ENCODE measurements at regions not wholly inside any gene's neighbourhood (a gene's known extent, or its start where the extent isn't known, plus 50 kb on each side); places are given as distances from the start of the nearest gene placed in this dataset.

DNA sequence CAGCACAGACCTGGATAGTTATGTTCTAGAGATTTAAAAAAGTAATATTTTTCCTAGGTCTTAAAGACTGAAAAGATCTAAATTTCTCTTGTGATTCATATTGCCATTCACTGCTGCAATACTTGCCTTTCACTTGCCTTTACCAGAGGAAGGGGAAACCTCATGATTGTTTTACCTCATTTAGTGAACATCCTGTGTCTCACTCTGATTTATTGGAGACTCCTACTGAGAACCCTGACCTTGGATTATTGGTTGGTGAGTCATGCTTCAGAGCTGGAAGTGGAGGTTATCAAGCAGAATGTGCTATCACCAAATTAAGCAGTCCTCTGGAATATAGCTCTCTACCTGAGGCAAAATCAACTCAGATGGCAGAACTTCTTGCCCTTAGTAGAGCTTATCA lies 500.5 kb downstream of the TSN start:
- ATAC-seq (ENCODE audit: insufficient read depth, low FRiP score) (no peak), DNase-seq (no peak)
- Histone ChIP-seq H3K36me3 (ENCODE audit: control insufficient read depth in 4 of 4, insufficient read depth in 4 of 4, low read length in 4 of 4) (no peaks in the 10 kb centered on the region), H3K4me3 (no peak overlapping the region), H3K27me3 (ENCODE audit: control insufficient read depth in 3 of 3, insufficient read depth in 3 of 3, low read length in 2 of 3) (no peaks in the 10 kb centered on the region), H3K27ac (ENCODE audit: low read depth in 1 of 2, low read length in 1 of 2) (no peak overlapping the region), H3K9ac (ENCODE audit: insufficient read depth in 1 of 2, low read length in 2 of 2) (no peak overlapping the region), H3K9me3 (ENCODE audit: control insufficient read depth in 4 of 4, insufficient read depth in 3 of 4, low read length in 3 of 4) (peaks cover 0 to 8% (median 0%) of the 10 kb centered on the region in 4 donors), H3K4me1 (ENCODE audit: control insufficient read depth in 5 of 5, insufficient read depth in 5 of 5, low read length in 5 of 5) (no peaks in the 10 kb centered on the region)
- TF ChIP-seq, protein P1, sequence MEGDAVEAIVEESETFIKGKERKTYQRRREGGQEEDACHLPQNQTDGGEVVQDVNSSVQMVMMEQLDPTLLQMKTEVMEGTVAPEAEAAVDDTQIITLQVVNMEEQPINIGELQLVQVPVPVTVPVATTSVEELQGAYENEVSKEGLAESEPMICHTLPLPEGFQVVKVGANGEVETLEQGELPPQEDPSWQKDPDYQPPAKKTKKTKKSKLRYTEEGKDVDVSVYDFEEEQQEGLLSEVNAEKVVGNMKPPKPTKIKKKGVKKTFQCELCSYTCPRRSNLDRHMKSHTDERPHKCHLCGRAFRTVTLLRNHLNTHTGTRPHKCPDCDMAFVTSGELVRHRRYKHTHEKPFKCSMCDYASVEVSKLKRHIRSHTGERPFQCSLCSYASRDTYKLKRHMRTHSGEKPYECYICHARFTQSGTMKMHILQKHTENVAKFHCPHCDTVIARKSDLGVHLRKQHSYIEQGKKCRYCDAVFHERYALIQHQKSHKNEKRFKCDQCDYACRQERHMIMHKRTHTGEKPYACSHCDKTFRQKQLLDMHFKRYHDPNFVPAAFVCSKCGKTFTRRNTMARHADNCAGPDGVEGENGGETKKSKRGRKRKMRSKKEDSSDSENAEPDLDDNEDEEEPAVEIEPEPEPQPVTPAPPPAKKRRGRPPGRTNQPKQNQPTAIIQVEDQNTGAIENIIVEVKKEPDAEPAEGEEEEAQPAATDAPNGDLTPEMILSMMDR (IDR thresholded peaks at IDR 0.05; ENCODE audit: control extremely low read depth, extremely low read depth): no peak

DNA sequence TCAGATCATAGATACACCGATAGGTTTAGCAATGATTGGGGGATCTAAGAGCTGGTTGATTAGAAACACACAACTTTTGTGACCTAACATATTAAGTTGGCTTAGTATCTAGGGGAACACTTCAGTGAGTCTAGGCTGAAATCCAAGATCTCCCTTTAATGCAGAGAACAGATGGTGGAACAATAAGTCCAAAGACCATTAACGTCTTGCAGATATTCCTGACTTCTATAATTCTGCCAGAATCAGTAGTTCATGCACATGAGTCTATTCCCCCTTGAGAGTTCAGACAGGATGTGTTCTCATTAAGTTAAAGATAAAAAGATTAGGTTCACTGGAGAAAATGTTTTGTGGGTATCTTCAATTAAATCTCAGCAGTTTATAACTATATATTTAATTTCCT lies 506.5 kb downstream of the TSN start:
- TF ChIP-seq, protein P1 (IDR thresholded peaks at IDR 0.05; ENCODE audit: control extremely low read depth, extremely low read depth): no peak
- 71 to 83% methylated on average over 2 of the region's 2 CpGs for WGBS, 2 donors

DNA sequence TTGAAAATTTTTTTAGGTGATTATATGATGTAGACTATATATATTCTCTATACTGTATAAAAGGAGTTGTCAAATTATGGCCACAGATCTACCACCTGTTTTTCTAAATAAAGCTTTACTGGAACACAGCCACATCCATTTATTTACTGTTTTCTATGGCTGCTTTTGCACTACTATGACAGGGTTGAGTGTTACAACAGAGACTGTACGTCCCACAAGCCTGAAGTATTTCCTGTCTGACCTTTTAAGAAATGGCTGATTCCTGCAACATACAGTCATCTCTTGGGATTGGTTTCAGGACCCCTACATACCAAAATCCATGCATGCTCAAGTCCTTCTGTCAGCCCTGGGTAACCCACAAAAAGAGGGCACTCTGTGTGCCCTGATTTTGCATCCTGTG lies 508.3 kb downstream of the TSN start:
- Histone ChIP-seq H3K36me3 (ENCODE audit: control insufficient read depth in 4 of 4, insufficient read depth in 4 of 4, low read length in 4 of 4) (no peaks in the 10 kb centered on the region), H3K9me3 (ENCODE audit: control insufficient read depth in 4 of 4, insufficient read depth in 3 of 4, low read length in 3 of 4) (no peaks in the 10 kb centered on the region)
- WGBS, 2 donors: 17 to 29% methylated on average over 1 of the region's 1 CpG

More for the DNA sequence above, 506.5 kb downstream of the TSN start:
- H3K4me3 ChIP-seq: no peak overlapping the region
- H3K4me1 ChIP-seq (ENCODE audit: control insufficient read depth in 5 of 5, insufficient read depth in 5 of 5, low read length in 5 of 5): peaks cover 0 to 3% (median 0%) of the 10 kb centered on the region in 5 donors
- DNase-seq: peak in 2 of 3 donors; percentile 56 to 76
- H3K27ac ChIP-seq (ENCODE audit: low read depth in 1 of 2, low read length in 1 of 2): no peak overlapping the region
- H3K36me3 ChIP-seq (ENCODE audit: control insufficient read depth in 4 of 4, insufficient read depth in 4 of 4, low read length in 4 of 4): no peaks in the 10 kb centered on the region
- ATAC-seq (ENCODE audit: insufficient read depth, low FRiP score): no peak
- H3K27me3 ChIP-seq (ENCODE audit: control insufficient read depth in 3 of 3, insufficient read depth in 3 of 3, low read length in 2 of 3): no peaks in the 10 kb centered on the region
- H3K9me3 ChIP-seq (ENCODE audit: control insufficient read depth in 4 of 4, insufficient read depth in 3 of 4, low read length in 3 of 4): no peaks in the 10 kb centered on the region
- no peak overlapping the region for H3K9ac ChIP-seq (ENCODE audit: insufficient read depth in 1 of 2, low read length in 2 of 2)

More for the DNA sequence above, 508.3 kb downstream of the TSN start:
- ATAC-seq (ENCODE audit: insufficient read depth, low FRiP score): no peak
- DNase-seq: no peak
- Histone ChIP-seq H3K4me3 (no peak overlapping the region), H3K9ac (ENCODE audit: insufficient read depth in 1 of 2, low read length in 2 of 2) (no peak overlapping the region), H3K4me1 (ENCODE audit: control insufficient read depth in 5 of 5, insufficient read depth in 5 of 5, low read length in 5 of 5) (peaks cover 0 to 3% (median 0%) of the 10 kb centered on the region in 5 donors), H3K27me3 (ENCODE audit: control insufficient read depth in 3 of 3, insufficient read depth in 3 of 3, low read length in 2 of 3) (no peaks in the 10 kb centered on the region), H3K27ac (ENCODE audit: low read depth in 1 of 2, low read length in 1 of 2) (no peak overlapping the region)
- TF ChIP-seq, protein P1 (IDR thresholded peaks at IDR 0.05; ENCODE audit: control extremely low read depth, extremely low read depth): no peak
